ENCODE measurements at regions not wholly inside any gene's neighbourhood (a gene's known extent, or its start where the extent isn't known, plus 50 kb on each side); places are given as distances from the start of the nearest gene placed in this dataset.
"Not testable (repeated sequence)": the region's sequence is repeated elsewhere in the genome, so short reads cannot be mapped to it uniquely, and the experiment has no call there.

- Histone ChIP-seq H3K9me3 (ENCODE audit: insufficient read depth, low read length) (no peaks in the 10 kb centered on the region), H4K20me1 (ENCODE audit: low read depth, low read length) (no peaks in the 10 kb centered on the region), H3K27me3 (ENCODE audit: low read length) (no peaks in the 10 kb centered on the region), H3K36me3 (ENCODE audit: low read length) (no peaks in the 10 kb centered on the region), H3F3A (ENCODE audit: insufficient read depth) (no peaks in the 10 kb centered on the region), H3K9me2 (replicated peaks; ENCODE audit: insufficient read depth, low read length) (no peaks in the 10 kb centered on the region), H2AFZ (ENCODE audit: low read depth, low read length, severe bottlenecking) (no peak overlapping the region), H3K4me3 (ENCODE audit: insufficient read depth, low read length, poor library complexity, severe bottlenecking) (no peak overlapping the region), H3K79me2 (ENCODE audit: insufficient read depth, low read length) (peaks cover 33% of the 10 kb centered on the region), H3K27ac (ENCODE audit: low read depth, low read length) (no peak overlapping the region), H3K9ac (ENCODE audit: low read length) (no peak overlapping the region), H3K4me2 (ENCODE audit: low read depth, low read length, poor library complexity, severe bottlenecking) (no peak overlapping the region)
- TF ChIP-seq EZH2phosphoT487 (conservative IDR thresholded peaks at IDR 0.05; ENCODE audit: low read length), result no peak
- no peak for TF ChIP-seq CTCF (IDR thresholded peaks at IDR 0.05; ENCODE audit: insufficient read depth, low read length, poor library complexity, severe bottlenecking)
These were observed 66.3 kb upstream of the TCL1B start for GRCh38 chr14:95619785-95620417.

GRCh38 chr14:95620659-95621059 lies 65.6 kb upstream of the TCL1B start:
- Histone ChIP-seq H3K4me3 (ENCODE audit: insufficient read depth, low read length, poor library complexity, severe bottlenecking) (peak overlapping the region; percentile 65), H3K27ac (ENCODE audit: low read depth, low read length) (peak overlapping the region; percentile 47), H3K9ac (ENCODE audit: low read length) (peak overlapping the region; percentile 69), H4K20me1 (ENCODE audit: low read depth, low read length) (no peaks in the 10 kb centered on the region), H3K9me3 (ENCODE audit: insufficient read depth, low read length) (no peaks in the 10 kb centered on the region), H3K4me2 (ENCODE audit: low read depth, low read length, poor library complexity, severe bottlenecking) (peak overlapping the region; percentile 58), H3K27me3 (ENCODE audit: low read length) (no peaks in the 10 kb centered on the region), H3K79me2 (ENCODE audit: insufficient read depth, low read length) (peaks cover 37% of the 10 kb centered on the region), H3F3A (ENCODE audit: insufficient read depth) (no peaks in the 10 kb centered on the region), H3K9me2 (replicated peaks; ENCODE audit: insufficient read depth, low read length) (no peaks in the 10 kb centered on the region), H2AFZ (ENCODE audit: low read depth, low read length, severe bottlenecking) (peak overlapping the region; percentile 21), H3K36me3 (ENCODE audit: low read length) (no peaks in the 10 kb centered on the region)
- TF ChIP-seq CTCF (IDR thresholded peaks at IDR 0.05; ENCODE audit: insufficient read depth, low read length, poor library complexity, severe bottlenecking) (no peak), EZH2phosphoT487 (conservative IDR thresholded peaks at IDR 0.05; ENCODE audit: low read length) (no peak)

GRCh38 chr14:95623195-95623594 lies 63.0 kb upstream of the TCL1B start:
- no peaks in the 10 kb centered on the region for H3F3A ChIP-seq (ENCODE audit: insufficient read depth)
- H3K4me2 ChIP-seq (ENCODE audit: low read depth, low read length, poor library complexity, severe bottlenecking), result peak overlapping the region; percentile 58
- no peak overlapping the region for H3K27ac ChIP-seq (ENCODE audit: low read depth, low read length)
- no peaks in the 10 kb centered on the region for H3K9me2 ChIP-seq (replicated peaks; ENCODE audit: insufficient read depth, low read length)
- H3K79me2 ChIP-seq (ENCODE audit: insufficient read depth, low read length), result peaks cover 53% of the 10 kb centered on the region
- no peaks in the 10 kb centered on the region for H3K27me3 ChIP-seq (ENCODE audit: low read length)
- no peak overlapping the region for H3K9ac ChIP-seq (ENCODE audit: low read length)
- TF ChIP-seq EZH2phosphoT487 (conservative IDR thresholded peaks at IDR 0.05; ENCODE audit: low read length) (no peak), CTCF (IDR thresholded peaks at IDR 0.05; ENCODE audit: insufficient read depth, low read length, poor library complexity, severe bottlenecking) (no peak)
- H3K9me3 ChIP-seq (ENCODE audit: insufficient read depth, low read length), result no peaks in the 10 kb centered on the region
- no peak overlapping the region for H3K4me3 ChIP-seq (ENCODE audit: insufficient read depth, low read length, poor library complexity, severe bottlenecking)
- H4K20me1 ChIP-seq (ENCODE audit: low read depth, low read length), result no peaks in the 10 kb centered on the region
- no peaks in the 10 kb centered on the region for H3K36me3 ChIP-seq (ENCODE audit: low read length)
- H2AFZ ChIP-seq (ENCODE audit: low read depth, low read length, severe bottlenecking), result no peak overlapping the region

- not testable (repeated sequence) for H3K4me2 ChIP-seq (ENCODE audit: low read depth, low read length, poor library complexity, severe bottlenecking); H3K9me2 ChIP-seq (replicated peaks; ENCODE audit: insufficient read depth, low read length); H3F3A ChIP-seq (ENCODE audit: insufficient read depth); H3K4me3 ChIP-seq (ENCODE audit: insufficient read depth, low read length, poor library complexity, severe bottlenecking); H3K27ac ChIP-seq (ENCODE audit: low read depth, low read length); H4K20me1 ChIP-seq (ENCODE audit: low read depth, low read length); H3K9me3 ChIP-seq (ENCODE audit: insufficient read depth, low read length); H3K36me3 ChIP-seq (ENCODE audit: low read length); H3K27me3 ChIP-seq (ENCODE audit: low read length); H2AFZ ChIP-seq (ENCODE audit: low read depth, low read length, severe bottlenecking); H3K9ac ChIP-seq (ENCODE audit: low read length)
- H3K79me2 ChIP-seq (ENCODE audit: insufficient read depth, low read length), result peaks cover 71% of the 10 kb centered on the region
These were observed 60.5 kb upstream of the TCL1B start for GRCh38 chr14:95625710-95626109.
